Heart left ventricle (tissue), 13 donors: ENCODE measurements at regions not wholly inside any gene's neighbourhood (a gene's known extent, or its start where the extent isn't known, plus 50 kb on each side); places are given as distances from the start of the nearest gene placed in this dataset.

Source experiments
- CTCF ChIP-seq, 12 donors: fragments of 200-600 bp; sonication (generic) in 4 of 12; IDR thresholded peaks; one replicate each; pipeline versions ENCODE4 v1.5.0 to v1.8.0; 2018 to 2022; ENCODE audit warnings: antibody characterized with exemption in 12 of 12, mild to moderate bottlenecking in 5 of 12
- POLR2A ChIP-seq, 2 donors: fragments of 450-650 bp; IDR thresholded peaks; one replicate each; pipeline ENCODE4 v1.6.1; 2017; ENCODE audit warnings: antibody characterized with exemption in 2 of 2, mild to moderate bottlenecking in 2 of 2, moderate library complexity in 2 of 2
- donor health status: ischemic (EF 13 %, LVEDD 7.1; RV severe dilation, severe dysfunction).
- donor health status: DM: no; HTN: yes; CAD: no.
- donor health status: DM: no; HTN: no; CAD: no.
- donor health status: ischemic (EF 25% LVEDD 6.9; RV normal size, moderate dysfunction).
- donor health status: ischemic (EF 25% LVEDD 5.7; RV mildly dilated, moderate dysfunction).
- donor health status: ischemic (EF 35%, LVEDD 5.7; RV mildly dilated, moderate dysfunction).
- donor health status: nonischemic (EF 11% LVEDD 7.7; RV severe dilation, severe dysfunction).
- donor health status: DM: yes; HTN: yes; CAD: no.
- donor health status: PGD.
- donor health status: ischemic (EF 29% LVEDD 5.4; RV normal size, mild dysfunction).
- donor health status: nonischemic (EF 23%, LVEDD 6.1; RV moderate dilation, normal function).

DNA sequence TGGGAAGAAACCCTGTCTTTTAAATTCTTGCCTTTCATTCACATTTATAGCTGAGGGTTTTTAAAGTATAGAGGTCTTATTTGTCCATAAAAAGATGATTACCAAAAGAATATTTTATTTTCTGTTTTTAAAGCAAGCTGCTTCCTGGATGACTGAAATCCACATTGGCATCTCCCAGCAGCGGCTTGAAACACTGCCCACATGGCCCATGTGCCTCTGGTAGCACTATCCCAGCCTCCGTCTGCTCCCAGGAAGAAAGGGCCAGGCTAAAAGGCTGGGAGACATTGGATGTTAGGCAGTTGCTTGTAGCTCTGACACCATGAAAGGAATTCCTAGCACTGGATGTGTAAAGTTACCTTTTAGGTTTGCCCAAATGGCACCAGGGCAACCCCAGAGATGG, 169.9 kb upstream of the CACNA1E start:
- TF ChIP-seq CTCF (IDR thresholded peaks at IDR 0.05), result no peak
- no peak for TF ChIP-seq POLR2A (IDR thresholded peaks at IDR 0.05)
